Left forelimb (tissue), 1 donor: ENCODE measurements at regions not wholly inside any gene's neighbourhood (a gene's known extent, or its start where the extent isn't known, plus 50 kb on each side); places are given as distances from the start of the nearest gene placed in this dataset.
"Not testable (repeated sequence)": the region's sequence is repeated elsewhere in the genome, so short reads cannot be mapped to it uniquely, and the experiment has no call there.

Source experiments
- DNase-seq: peaks from one replicate; pipeline ENCODE4 v3.0.0-alpha.2; 2018; ENCODE audit warnings: low spot score

- no peak for DNase-seq
Measured at GRCh38 chr16:27600381-27600780, 50.4 kb downstream of the KATNIP start.

- no peak for DNase-seq
Measured at GRCh38 chr16:27602103-27602502, 52.2 kb downstream of the KATNIP start.

GRCh38 chr16:27605500-27606106 lies 55.7 kb downstream of the KATNIP start:
- not testable (repeated sequence) for DNase-seq

- DNase-seq: no peak
Measured at GRCh38 chr16:27611340-27611739, 61.4 kb downstream of the KATNIP start.

GRCh38 chr16:27613238-27613791 lies 63.4 kb downstream of the KATNIP start:
- DNase-seq: no peak

GRCh38 chr16:27617665-27618064 lies 67.7 kb downstream of the KATNIP start:
- no peak for DNase-seq

GRCh38 chr16:27618165-27618564 lies 68.2 kb downstream of the KATNIP start:
- no peak for DNase-seq

GRCh38 chr16:27618606-27619327 lies 68.8 kb downstream of the KATNIP start:
- DNase-seq: no peak

- DNase-seq: no peak
Measured at GRCh38 chr16:27620541-27620940, 70.6 kb downstream of the KATNIP start.

GRCh38 chr16:27624154-27625049 lies 74.5 kb downstream of the KATNIP start:
- DNase-seq: no peak

GRCh38 chr16:27625050-27625697 lies 75.2 kb downstream of the KATNIP start:
- no peak for DNase-seq

GRCh38 chr16:27627136-27627535 lies 77.2 kb downstream of the KATNIP start:
- no peak for DNase-seq

- no peak for DNase-seq
Measured at GRCh38 chr16:27628241-27628942, 78.4 kb downstream of the KATNIP start.

- DNase-seq: not testable (repeated sequence)
Measured at GRCh38 chr16:27628943-27629462, 79.1 kb downstream of the KATNIP start.

GRCh38 chr16:27632216-27632615 lies 82.3 kb downstream of the KATNIP start:
- no peak for DNase-seq

GRCh38 chr16:27633221-27633620 lies 83.3 kb downstream of the KATNIP start:
- no peak for DNase-seq

- no peak for DNase-seq
Measured at GRCh38 chr16:27633721-27634120, 83.8 kb downstream of the KATNIP start.

GRCh38 chr16:27634779-27635178 lies 84.8 kb downstream of the KATNIP start:
- DNase-seq: no peak

GRCh38 chr16:27636453-27637240 lies 86.7 kb downstream of the KATNIP start:
- no peak for DNase-seq
